NAMALWA (cell line): ENCODE measurements at regions not wholly inside any gene's neighbourhood (a gene's known extent, or its start where the extent isn't known, plus 50 kb on each side); places are given as distances from the start of the nearest gene placed in this dataset.

ENCODE experiments used
- DNase-seq: peaks from one replicate; pipeline ENCODE4 v3.0.0-alpha.2; 2015; ENCODE audit warnings: low spot score

DNA sequence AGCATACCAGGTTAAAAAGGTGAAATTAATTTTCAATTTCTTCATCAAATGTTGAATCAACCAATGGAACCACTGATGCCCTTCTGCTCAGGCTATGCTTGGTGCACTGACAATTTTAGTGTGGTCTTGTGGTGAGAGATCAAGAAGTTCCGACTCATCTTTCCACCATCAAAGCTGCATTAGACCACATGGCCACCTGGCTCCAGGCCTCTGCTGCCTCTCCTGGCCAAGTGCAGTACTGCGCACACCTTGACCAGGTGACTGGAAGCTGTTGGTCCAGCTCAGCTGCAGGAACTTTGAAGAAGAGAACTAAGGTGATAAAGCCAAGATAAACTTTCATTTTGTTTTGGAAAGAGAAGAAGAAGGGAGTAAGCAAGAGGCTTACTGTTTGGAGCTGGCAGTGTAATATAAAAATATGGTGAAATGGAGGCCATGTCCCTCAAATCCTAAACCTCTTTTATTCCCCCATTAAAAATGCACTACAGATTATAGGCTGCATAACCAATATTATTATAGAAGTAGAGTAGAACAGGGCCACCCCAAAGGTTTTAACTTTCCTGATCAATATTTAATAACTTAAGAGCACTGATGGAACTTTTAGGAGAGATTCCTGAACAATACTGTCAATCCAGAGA is 315.5 kb upstream of the C9orf72 start:
- peak; percentile 58 for DNase-seq

GRCh38 chr9:27924502-27924901 is 351.2 kb upstream of the C9orf72 start:
- no peak for DNase-seq

DNA sequence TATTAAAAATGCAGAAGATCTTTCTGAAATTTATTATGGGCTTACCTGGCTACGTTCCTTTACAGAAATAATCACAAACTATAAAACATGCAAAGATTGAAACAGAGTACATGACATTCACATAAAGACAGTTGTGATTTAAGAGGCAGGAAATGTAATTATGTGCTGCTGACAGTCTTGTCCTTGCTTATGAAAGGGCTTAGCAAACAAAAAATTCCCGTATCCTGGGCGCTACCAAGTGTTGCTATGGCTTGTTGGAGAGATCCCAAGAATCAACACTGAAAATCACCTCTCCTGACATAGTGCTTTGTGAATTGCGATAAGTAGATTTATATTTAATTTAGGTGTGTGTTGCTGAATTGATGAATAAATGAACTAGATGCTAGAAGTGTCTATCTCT is 352.5 kb upstream of the C9orf72 start:
- DNase-seq = no peak

- no peak for DNase-seq
These were observed 356.6 kb upstream of the C9orf72 start for GRCh38 chr9:27929841-27930240.

DNA sequence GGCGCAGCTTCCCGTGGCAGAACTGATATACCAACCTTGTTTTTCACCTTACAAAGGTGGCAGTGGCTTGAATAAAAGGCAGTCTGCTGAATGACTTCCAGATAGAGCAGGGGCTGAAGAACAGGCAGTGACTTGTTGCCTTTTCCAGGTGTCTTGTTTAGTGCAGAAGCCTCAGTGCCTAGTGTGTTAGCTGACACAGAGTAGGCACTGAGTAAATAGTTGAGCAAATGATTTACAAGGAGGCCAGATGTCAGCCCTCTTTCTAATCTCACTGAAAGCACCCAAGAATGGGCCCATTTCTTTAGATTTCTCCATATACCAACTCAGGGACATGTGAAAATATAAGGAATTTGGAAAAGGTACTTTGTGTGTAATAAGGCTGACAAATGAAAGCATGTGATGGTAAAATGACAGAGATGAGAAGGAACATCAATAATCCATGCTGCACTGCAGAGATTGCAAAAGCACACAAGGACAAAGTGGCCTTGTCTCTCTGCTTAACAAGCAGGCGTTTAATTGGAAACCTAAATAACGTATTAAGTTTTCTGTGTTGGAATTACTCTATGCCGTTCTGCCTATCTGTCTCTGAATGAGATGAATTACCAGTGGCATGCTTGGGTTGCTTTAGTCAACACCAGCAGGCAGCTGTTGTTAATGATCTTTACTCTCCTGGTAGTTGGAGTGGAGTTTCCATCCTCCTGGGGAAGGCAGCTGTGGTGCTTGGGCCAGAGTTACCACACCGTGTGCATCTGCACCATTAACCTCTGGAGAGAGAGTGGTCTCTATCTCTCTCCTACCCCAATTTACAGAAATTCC is 360.1 kb upstream of the C9orf72 start:
- no peak for DNase-seq

- DNase-seq = no peak
These were observed 361.2 kb upstream of the C9orf72 start for GRCh38 chr9:27934471-27934870.

DNA sequence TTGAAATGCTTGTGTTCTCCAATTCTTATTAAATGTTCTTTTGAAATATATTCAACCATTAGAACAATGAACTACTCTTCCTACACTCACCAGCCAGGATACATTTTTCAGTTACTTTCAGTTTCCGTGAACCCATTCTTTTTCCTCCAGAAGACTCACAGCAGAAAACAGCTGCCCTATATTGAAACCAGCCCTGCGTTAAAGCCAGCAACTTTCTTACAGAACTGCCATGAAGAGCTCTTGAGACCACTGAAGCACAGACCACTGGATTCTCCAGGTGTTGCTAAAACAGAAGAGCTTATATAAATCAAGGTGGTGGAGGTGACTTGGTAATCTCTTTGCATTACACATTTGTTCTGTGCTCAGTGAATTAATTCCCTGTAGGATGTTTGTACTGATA is 365.9 kb upstream of the C9orf72 start:
- no peak for DNase-seq

DNA sequence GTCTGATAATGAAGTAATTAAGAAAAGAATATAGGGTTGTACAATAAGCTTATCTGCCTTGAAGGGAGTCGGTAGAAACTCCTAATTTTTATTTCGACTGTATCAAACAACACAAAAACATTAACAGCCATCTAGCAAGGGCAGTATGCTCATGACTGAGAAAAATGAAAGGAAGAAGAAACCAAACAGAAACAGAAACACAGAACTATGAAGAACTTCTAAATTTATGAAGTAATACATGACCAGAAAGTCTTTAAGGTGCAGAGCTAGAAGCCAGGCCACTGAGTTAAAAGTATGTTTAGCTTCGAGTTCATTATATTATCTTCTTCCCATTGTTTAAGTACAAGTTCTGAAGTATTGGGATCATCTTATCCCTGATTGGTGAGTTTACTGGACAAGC is 367.3 kb upstream of the C9orf72 start:
- DNase-seq = no peak

DNA sequence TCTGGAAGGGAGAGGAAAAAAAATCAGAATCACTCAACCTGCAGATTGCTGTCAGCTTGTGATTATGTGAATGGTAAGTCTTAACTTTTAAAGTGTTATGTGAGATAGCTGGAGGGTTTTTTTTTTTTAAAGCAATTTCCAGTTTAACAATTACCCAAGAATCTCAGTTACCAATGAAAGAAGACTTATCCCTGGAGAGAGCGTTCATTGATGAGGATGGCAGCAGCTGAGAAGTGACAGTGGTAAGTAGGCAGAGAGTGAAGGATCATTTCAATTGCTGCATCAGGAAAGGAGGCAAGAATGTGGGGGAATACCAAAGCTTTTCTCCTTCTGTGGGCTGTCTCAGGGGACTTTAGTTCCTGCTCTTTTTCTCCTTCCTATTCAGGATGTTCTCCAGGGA is 370.2 kb upstream of the C9orf72 start:
- no peak for DNase-seq

- no peak for DNase-seq
These were observed 372.1 kb upstream of the C9orf72 start for GRCh38 chr9:27945386-27945785.

GRCh38 chr9:27950382-27950781 is 377.1 kb upstream of the C9orf72 start:
- DNase-seq = no peak

GRCh38 chr9:27954858-27955257 is 381.6 kb upstream of the C9orf72 start:
- no peak for DNase-seq

GRCh38 chr9:27963836-27964235 is 390.6 kb upstream of the C9orf72 start:
- DNase-seq = no peak

GRCh38 chr9:27967210-27967609 is 393.9 kb upstream of the C9orf72 start:
- no peak for DNase-seq

GRCh38 chr9:27977931-27978330 is 404.6 kb upstream of the C9orf72 start:
- no peak for DNase-seq

DNA sequence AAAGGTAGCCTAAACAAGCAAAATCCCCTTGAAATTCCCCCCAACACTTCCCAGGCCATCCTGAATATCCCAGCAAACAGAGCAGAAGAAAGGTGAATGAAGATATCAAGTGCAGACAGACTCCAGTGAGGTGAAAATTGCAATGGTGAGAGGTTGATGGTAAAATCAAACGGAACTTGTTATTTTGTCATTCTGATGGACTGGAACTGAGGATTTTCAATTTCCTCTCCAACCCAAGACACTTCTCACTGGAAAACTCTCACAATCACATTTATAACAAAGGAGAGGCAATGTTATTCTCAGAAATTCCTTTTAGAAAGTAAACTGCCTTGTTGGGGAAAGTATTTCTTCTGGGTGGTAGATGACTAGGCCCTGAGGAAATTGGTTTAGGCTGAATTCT is 412.4 kb upstream of the C9orf72 start:
- DNase-seq = no peak

DNA sequence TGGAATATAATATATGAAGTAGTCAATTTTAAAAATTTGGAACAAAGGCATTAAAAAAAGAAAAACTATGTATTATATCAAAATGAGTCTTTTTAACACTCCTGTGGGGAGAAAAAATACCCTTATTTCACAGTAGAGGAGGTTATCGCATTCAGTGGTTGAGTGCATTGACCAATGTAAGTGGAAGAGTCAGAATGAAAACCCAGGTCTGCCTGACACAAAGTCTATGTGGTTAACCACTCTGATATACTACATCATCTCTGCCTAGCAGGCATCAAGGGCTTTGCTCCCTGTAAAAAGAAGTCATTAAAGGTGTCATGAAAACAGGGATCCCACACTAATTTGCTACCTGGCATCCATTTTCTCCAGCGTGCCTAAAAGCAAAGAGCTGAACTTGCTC is 417.2 kb upstream of the C9orf72 start:
- no peak for DNase-seq

GRCh38 chr9:27991221-27991620 is 417.9 kb upstream of the C9orf72 start:
- DNase-seq = no peak

DNA sequence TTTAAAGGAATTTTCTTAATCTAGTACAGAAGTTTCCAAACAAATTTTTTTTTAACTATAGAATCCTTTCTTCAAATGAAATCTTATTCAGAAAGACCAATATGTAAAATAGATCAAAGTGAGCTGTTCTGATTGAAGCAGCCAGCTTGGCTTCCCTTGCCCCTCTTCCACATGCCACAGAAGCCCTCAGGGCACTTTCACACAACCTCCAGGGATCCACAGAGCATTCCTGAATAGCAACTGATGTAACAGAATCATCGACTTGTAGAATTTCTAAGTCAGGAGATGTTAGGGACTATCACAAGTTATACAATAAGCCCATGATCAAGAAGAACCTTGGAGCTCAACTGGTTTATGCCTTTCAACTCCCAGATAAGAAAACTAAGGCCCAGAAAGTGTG is 427.8 kb upstream of the C9orf72 start:
- DNase-seq = no peak

DNA sequence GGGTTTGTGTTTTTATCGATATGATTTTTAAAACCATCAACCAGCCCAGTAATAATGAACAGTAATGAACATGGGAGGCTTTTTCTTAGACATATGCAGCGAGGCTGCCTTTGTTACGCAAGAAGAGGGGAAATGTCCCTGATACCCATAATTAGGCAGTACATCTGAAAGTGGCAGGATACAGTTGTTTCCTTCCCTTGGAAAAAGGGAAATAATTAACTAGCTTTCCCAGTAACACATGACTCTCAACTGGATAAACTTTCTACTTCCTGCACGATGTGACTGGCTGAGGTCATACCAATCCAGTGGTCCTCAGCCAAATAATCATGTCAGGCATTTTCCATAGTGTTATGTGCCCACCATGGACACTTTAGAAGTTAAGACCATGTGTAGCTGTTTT is 431.6 kb upstream of the C9orf72 start:
- DNase-seq = no peak

DNA sequence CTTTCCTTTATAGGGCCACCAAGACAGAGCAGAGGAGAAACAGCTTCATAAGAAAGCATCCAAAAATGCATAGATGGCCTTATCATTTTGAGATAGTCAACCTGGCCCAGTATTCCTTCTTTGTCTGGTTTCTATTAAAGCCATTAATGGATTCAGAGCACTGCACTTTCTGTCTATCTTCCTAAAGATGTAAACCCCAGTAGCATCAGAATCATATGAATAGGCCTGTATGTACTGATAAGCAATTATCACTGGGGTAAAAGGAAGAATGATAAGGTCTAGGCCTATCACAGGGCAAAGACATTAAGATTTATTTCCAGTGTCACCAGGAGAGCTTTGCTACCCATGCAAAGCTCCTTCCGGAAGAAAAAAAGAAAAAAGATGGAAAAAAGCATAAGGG is 432.5 kb upstream of the C9orf72 start:
- DNase-seq = no peak

- DNase-seq = no peak
These were observed 434.0 kb upstream of the C9orf72 start for GRCh38 chr9:28007097-28007817.

DNA sequence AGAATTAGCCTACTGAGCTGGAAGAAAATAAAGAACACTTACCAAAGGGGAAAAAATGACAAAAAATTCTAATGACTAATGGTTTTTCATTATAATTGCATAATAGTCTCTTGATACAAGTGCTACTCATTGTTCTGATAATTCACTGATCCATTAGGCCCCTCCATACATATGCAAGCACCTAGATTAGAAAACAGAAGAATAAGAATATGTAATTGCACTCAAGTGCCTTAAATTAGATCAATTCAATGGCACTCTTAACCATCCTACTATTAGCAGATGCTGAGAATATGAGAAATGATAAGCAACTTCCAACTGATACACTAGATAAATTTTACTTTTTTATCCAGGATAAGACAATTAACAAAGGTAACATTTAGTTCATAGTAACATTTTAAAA is 440.9 kb upstream of the C9orf72 start:
- no peak for DNase-seq
